HL-60 (cell line): ENCODE measurements at regions not wholly inside any gene's neighbourhood (a gene's known extent, or its start where the extent isn't known, plus 50 kb on each side); places are given as distances from the start of the nearest gene placed in this dataset.
A peak's percentile ranks its signal among the peaks of the same experiment; 100 is the strongest.

ENCODE experiments used
- DNase-seq, 2 experiments: peaks; one replicate each; pipeline ENCODE4 v3.0.0-alpha.2; 2010 to 2020; ENCODE audit warnings: low read depth in 1 of 2, low spot score in 1 of 2
- H3K27ac ChIP-seq: fragments of 250-450 bp; sonication (Bioruptor Pico); replicated peaks from 2 replicates; pipeline ENCODE4 v1.5.1; 2020; ENCODE audit warnings: mild to moderate bottlenecking, moderate library complexity
- H3K27me3 ChIP-seq: fragments of 250-450 bp; sonication (Bioruptor Pico); 2 replicates; pipeline ENCODE4 v1.5.1; 2021; ENCODE audit warnings: mild to moderate bottlenecking, moderate library complexity; ENCODE audit not compliant: insufficient read depth, poor library complexity, severe bottlenecking
- H3K4me3 ChIP-seq: replicated peaks from 2 replicates; pipeline ENCODE4 v1.5.1; 2011; ENCODE audit warnings: mild to moderate bottlenecking, control low read depth, low read length; ENCODE audit not compliant: insufficient read depth
- CTCF ChIP-seq: IDR thresholded peaks from one replicate; pipeline ENCODE4 v1.5.1; 2011; ENCODE audit warnings: low read length, control low read depth, inconsistent platforms; ENCODE audit not compliant: insufficient read depth
- GABPA ChIP-seq: IDR thresholded peaks from 2 replicates; pipeline ENCODE4 v1.6.1; 2012; ENCODE audit warnings: low read depth
- POLR2AphosphoS5 ChIP-seq: IDR thresholded peaks from 2 replicates; pipeline ENCODE4 v1.6.1; 2012; ENCODE audit warnings: low read depth
- SPI1 ChIP-seq: IDR thresholded peaks from 2 replicates; pipeline ENCODE4 v1.6.1; 2012; ENCODE audit warnings: low read depth, mild to moderate bottlenecking, borderline replicate concordance
- TF ChIP-seq, protein P1 (sequence below): IDR thresholded peaks from 2 replicates; pipeline ENCODE4 v1.6.1; 2012; ENCODE audit warnings: low read depth; ENCODE audit not compliant: insufficient replicate concordance

DNA sequence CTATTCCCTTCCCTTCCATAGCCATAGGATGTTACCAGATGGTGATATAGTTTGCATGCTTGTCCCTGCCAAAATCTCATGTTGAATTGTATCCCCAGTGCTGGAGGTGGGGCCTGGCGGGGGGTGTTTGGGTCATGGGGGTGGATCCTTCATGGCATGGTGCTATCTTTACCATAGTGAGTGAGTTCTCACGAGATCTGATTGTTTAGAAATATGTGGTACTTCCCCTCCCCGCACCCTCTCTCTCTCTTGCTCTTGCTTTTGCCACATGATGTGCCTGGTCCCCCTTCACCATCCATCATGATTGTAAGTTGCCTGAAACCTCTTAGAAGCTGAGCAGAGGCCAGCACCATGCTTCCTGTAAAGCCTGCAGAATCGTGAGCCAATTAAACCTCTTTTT lies 181.3 kb downstream of the CAND1 start:
- Histone ChIP-seq H3K27ac (no peak overlapping the region), H3K4me3 (no peak overlapping the region), H3K27me3 (peaks cover 2% of the 10 kb centered on the region)
- TF ChIP-seq, protein P1, sequence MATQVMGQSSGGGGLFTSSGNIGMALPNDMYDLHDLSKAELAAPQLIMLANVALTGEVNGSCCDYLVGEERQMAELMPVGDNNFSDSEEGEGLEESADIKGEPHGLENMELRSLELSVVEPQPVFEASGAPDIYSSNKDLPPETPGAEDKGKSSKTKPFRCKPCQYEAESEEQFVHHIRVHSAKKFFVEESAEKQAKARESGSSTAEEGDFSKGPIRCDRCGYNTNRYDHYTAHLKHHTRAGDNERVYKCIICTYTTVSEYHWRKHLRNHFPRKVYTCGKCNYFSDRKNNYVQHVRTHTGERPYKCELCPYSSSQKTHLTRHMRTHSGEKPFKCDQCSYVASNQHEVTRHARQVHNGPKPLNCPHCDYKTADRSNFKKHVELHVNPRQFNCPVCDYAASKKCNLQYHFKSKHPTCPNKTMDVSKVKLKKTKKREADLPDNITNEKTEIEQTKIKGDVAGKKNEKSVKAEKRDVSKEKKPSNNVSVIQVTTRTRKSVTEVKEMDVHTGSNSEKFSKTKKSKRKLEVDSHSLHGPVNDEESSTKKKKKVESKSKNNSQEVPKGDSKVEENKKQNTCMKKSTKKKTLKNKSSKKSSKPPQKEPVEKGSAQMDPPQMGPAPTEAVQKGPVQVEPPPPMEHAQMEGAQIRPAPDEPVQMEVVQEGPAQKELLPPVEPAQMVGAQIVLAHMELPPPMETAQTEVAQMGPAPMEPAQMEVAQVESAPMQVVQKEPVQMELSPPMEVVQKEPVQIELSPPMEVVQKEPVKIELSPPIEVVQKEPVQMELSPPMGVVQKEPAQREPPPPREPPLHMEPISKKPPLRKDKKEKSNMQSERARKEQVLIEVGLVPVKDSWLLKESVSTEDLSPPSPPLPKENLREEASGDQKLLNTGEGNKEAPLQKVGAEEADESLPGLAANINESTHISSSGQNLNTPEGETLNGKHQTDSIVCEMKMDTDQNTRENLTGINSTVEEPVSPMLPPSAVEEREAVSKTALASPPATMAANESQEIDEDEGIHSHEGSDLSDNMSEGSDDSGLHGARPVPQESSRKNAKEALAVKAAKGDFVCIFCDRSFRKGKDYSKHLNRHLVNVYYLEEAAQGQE, result no peak
- TF ChIP-seq GABPA (no peak), CTCF (no peak), POLR2AphosphoS5 (no peak), SPI1 (no peak)
- no peak for DNase-seq

GRCh38 chr12:67451206-67451605 lies 182.0 kb downstream of the CAND1 start:
- no peak overlapping the region for H3K4me3 ChIP-seq
- peaks cover 2% of the 10 kb centered on the region for H3K27me3 ChIP-seq
- TF ChIP-seq, protein P1, result no peak
- TF ChIP-seq POLR2AphosphoS5, result no peak
- TF ChIP-seq SPI1, result no peak
- TF ChIP-seq CTCF, result no peak
- no peak for TF ChIP-seq GABPA
- H3K27ac ChIP-seq, result no peak overlapping the region
- no peak for DNase-seq

DNA sequence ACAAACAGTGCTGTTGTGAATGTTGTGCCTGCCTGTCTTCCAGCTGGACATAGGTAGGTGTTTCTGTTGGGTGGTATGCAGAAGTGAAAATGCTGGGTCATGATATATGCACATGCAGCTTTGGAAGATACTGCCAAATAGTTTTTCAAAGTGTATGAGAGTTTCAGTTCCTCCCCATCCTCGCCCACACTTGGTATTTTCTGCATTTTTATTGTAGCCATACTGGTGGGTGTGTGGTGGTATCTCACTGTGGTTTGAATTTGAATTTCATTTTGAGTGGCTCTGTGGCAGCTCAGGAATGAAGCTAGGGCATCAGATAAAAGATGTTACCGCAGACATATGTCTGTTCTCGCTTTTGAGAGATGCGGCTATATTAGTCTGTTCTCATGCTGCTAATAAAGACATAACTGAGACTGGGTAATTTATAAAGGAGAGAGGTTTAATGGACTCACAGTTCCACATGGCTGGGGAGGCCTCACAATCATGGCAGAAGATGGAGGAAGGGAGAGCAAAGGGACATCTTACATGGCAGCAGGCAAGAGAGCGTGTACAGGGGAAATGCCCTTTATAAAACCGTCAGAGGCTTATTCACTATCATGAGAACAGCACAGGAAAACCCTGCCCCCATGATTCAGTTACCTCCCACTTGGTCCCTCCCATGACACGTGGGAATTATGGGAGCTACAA lies 183.1 kb downstream of the CAND1 start:
- peak in 1 of 2 experiments; percentile 33 for DNase-seq
- no peak for TF ChIP-seq CTCF
- TF ChIP-seq GABPA, result no peak
- Histone ChIP-seq H3K27ac (no peak overlapping the region), H3K4me3 (no peak overlapping the region), H3K27me3 (peaks cover 2% of the 10 kb centered on the region)

GRCh38 chr12:67453191-67453590 lies 184.0 kb downstream of the CAND1 start:
- H3K27me3 ChIP-seq, result peaks cover 2% of the 10 kb centered on the region
- H3K27ac ChIP-seq, result no peak overlapping the region
- TF ChIP-seq GABPA (no peak), POLR2AphosphoS5 (no peak), CTCF (no peak), SPI1 (no peak)
- TF ChIP-seq, protein P1, result no peak
- no peak for DNase-seq
- H3K4me3 ChIP-seq, result no peak overlapping the region
